GM18508 (cell line): ENCODE measurements at regions not wholly inside any gene's neighbourhood (a gene's known extent, or its start where the extent isn't known, plus 50 kb on each side); places are given as distances from the start of the nearest gene placed in this dataset.

Source experiments
- ATAC-seq: cut with Tn5 transposase; IDR thresholded peaks from one replicate; pipeline ENCODE4 v1.9.1; 2021; ENCODE audit warnings: moderate number of reproducible peaks; ENCODE audit not compliant: insufficient read depth, unreplicated experiment

DNA sequence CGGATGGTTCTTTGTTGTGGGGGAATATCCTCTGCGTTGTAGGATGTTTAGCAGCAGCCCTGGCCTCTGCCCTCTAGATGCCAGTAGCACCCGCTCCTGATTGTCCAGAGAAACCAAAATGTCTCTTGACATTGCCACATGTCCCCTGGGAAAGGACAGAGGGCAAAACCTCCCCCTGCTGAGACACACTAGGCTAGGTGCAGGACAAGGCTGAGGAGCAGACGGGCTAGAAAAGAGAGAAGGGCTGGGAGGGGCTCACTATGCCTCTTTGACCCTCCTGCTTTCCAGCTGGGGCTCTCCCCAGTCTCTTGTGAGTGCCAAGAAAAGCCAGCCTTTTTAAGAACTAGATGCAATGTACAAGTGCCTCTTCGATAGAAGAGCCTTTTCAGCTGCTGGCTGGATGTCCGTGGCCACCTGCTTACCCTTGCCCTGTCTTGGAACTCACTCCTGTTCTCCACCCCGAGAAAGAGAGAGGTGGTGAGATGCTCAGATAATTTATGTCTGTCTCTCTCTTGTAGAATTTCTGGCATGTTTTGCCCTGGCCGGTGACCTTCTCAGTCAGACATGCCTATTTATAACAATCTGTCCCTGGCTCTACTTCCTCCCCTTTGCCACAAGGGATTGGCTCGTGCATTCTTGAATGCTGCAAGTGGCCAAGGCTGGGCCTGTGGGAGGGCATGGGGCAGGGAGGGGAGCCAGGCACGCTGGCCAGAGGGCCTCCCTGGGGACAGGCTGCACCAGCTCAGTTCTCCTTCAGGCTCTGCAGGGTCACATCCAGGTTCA is 142.6 kb downstream of the RPLP1 start:
- ATAC-seq, result no peak

DNA sequence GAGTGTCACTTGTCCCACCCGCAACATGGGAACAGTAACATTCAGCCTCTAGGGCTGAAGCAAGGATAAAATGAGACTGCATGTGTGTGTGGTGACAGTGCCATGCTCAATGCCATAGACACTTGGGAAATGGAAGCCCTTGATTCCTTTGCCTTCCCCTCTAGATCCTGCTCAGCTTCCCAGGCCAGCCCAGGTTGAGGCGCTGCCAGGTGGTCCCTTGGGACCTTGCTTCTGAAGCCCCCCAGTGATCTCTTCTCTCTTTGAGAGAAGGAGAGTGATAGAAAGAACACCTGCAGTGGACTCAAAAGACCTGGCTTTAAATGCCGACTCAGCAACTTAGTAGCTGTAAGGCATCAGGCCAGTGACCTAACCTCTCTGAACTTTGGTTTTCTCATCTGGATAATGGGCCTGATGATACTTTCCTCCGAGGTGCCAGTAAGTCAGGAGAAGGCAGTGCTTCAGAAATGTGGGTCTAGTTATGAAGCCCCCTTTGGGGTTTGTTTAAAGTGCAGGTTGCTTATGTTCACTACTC is 144.5 kb downstream of the RPLP1 start:
- ATAC-seq, result no peak

DNA sequence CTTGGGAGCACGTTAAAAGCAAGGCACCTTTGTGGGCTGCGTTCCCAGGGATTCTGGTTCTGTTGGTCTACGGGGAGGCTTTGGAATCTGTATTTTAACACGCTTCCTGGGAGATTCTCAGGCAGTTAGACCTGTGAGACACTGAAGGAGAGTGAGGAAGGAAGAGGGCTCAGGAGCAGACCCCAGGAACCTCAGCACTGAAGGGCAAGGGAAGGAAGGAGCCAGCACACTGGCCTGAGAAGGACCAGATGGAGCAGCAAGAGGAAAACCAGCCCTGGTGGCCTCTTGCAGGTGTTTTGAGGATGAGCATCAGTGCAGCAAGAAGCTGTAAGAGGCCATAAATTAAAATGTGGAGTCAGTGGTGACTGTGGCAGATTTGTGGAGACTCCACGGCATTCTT is 146.7 kb downstream of the RPLP1 start:
- ATAC-seq, result no peak

DNA sequence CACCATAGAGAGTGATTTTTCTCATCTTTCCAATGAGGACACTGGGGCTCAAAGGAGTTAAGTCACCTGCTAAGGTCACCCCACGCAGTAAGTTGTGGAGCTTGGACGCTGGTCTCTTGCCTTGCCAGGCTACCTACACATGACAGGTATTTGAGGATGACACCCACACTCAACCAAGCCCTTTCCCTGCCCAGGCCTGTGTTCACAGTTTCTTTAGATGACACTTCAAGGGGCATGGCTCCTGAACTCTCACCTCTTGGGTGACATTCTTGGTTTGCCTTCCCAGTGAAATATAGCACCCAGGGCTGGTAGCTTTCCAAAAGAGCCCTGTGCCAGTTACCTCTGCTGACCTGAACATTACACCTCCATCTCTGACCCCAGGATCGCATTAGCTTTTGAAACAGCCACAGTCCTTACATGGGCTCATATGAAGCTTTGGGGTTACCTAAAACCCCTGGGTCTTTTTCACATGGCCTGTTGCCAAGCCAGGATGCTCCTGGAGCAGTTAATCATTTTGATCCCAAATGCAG is 148.0 kb downstream of the RPLP1 start:
- no peak for ATAC-seq

- ATAC-seq, result no peak
These were observed 149.3 kb downstream of the RPLP1 start for GRCh38 chr15:69601711-69602504.

DNA sequence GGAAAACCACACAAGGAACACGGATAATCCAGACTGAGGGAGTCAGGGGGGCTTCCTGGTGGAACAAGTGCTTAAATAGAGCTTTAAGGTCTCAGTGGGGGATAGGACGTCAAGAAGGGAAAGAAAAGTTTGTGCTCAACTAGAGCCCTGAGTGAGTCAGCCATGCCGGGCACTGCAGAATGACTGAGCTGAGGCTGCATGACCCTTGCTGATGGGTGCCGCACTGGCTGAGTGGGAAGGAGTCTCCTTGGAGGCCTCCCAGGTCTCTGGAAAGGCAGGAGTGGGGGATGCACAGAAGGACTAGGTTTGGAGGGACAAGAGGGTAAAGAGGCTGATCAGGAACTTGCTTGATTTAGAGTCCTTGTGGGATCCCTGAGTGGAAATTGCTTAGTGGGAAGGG is 150.3 kb downstream of the RPLP1 start:
- no peak for ATAC-seq

- ATAC-seq, result no peak
These were observed 150.9 kb downstream of the RPLP1 start for GRCh38 chr15:69603369-69604071.

DNA sequence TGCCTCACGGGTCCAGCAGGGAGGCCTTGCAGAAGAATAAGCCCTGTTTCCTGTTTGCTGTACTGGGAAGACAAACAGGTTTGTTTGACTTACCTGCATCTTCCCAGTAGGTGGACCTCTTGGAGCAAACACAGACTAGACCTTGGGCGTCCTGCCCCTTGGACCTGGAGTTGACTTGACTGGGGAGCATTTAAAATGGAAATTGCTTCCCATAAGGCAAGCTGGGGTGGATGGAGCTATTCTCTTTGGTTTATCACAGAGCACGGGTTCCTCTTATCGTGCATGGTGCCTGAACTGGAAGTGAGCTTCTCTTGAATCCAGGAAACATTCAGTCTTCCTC is 151.4 kb downstream of the RPLP1 start:
- no peak for ATAC-seq

- ATAC-seq, result no peak
These were observed 153.5 kb downstream of the RPLP1 start for GRCh38 chr15:69606144-69606543.

- no peak for ATAC-seq
These were observed 154.4 kb downstream of the RPLP1 start for GRCh38 chr15:69606921-69607500.

DNA sequence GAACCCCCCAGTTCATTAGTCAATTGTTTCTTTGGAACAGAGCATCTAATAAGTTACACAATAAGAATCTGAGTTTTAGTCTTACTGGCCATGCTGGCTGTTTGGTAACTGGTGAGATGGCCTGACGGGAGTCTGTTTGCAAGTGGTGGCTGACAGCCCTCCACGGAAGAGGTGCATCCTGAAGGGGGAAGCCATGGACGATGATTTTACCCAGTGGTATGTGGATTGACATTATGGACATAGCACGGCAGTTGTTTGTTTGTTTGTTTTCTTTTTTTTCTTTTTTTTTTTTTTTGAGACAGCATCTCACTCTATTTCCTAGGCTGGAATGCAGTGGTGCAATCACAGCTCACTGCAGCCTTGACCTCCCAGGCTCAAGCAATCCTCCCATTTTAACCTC is 156.0 kb downstream of the RPLP1 start:
- ATAC-seq, result no peak

DNA sequence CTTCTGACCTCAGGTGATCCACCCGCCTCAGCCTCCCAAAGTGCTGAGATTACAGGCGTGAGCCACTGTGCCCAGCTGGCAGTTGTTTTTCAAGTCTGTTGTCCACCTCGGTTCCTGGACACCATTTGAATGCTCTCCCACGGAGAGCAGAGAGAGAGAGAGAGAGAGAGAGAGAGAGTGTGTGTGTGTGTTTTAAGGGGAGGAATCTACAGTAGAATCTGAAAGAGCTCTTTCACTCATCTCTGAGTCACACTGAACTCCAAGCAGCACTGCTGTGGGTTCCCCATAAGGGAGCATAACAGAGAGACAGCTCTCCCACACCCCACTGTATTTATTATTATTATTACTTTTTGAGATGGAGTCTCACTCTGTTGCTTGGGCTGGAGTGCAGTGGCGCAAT is 156.6 kb downstream of the RPLP1 start:
- no peak for ATAC-seq

GRCh38 chr15:69609776-69610175 is 157.2 kb downstream of the RPLP1 start:
- ATAC-seq, result no peak

GRCh38 chr15:69610277-69610676 is 157.7 kb downstream of the RPLP1 start:
- ATAC-seq, result no peak

GRCh38 chr15:69610858-69611257 is 158.2 kb downstream of the RPLP1 start:
- no peak for ATAC-seq

- no peak for ATAC-seq
These were observed 159.5 kb downstream of the RPLP1 start for GRCh38 chr15:69612112-69612511.

GRCh38 chr15:69613182-69613581 is 160.6 kb downstream of the RPLP1 start:
- ATAC-seq, result no peak

DNA sequence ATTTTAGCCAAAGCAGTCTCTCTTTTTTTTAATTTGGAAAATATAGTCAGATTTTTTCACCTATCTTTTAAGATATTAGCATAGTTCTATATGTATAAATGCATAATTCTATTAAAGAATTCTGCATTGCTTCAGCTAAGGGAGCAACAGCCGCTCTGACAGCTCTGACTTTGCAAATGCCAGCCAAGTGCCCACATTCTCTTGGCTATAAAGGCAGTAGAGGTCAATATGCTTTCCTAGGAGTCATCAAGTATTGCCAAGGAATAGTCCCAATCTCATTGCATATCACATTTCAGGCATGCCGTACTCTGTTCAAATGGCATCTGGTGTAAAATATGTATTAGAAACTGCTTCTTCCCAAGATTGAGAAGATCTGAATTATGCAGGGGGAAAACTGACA is 161.4 kb downstream of the RPLP1 start:
- ATAC-seq, result no peak

DNA sequence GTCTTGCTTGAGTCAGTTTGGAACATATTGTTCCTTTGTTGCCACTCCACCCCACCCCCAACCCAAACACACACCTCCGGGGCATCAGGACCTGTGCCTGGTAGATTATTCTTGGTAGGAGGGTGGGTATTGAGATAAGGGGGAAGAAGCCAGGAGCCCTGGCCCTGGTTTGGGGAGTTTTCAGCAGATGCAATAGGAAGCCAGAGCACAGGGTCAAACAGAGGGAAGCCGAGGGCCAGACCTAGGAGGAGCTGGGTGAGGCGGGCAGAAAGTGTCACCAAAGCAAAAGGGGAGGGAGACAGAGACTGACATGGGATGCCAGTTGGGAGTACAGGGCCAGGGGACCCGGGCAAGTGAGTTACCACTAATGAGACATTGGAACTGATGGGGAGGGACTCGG is 163.1 kb downstream of the RPLP1 start:
- no peak for ATAC-seq

GRCh38 chr15:69616558-69616957 is 163.9 kb downstream of the RPLP1 start:
- no peak for ATAC-seq
